GM12878 (cell line): ENCODE measurements at regions not wholly inside any gene's neighbourhood (a gene's known extent, or its start where the extent isn't known, plus 50 kb on each side); places are given as distances from the start of the nearest gene placed in this dataset.

ENCODE experiments used
- ATAC-seq: fragments of 200-7000 bp; cut with Tn5 transposase; 3 replicates; pipeline ENCODE4 v1.9.1; 2020; ENCODE audit warnings: mild to moderate bottlenecking, moderate library complexity
- BruUV-seq: library from RNA; stranded (reverse); fragments of 400-500 nt; replicated peaks from 2 replicates; lab custom pipeline; 2021; lab: Mats Ljungman, UMichigan
- CTCF ChIA-PET: fragments of 300-600 bp; sonication (Branson Sonifier 250); formaldehyde crosslinking; extraction: SDS; loops from one replicate; lab custom pipeline; 2021; ENCODE audit warnings: inconsistent platforms; lab: Yijun Ruan, JAX
- POLR2A ChIA-PET: fragments of 350-600 bp; formaldehyde crosslinking; extraction: SDS; loops from one replicate; lab custom pipeline; 2021; ENCODE audit warnings: inconsistent platforms; lab: Charles Lee
- RAD21 ChIA-PET: fragments of 300-600 bp; sonication (Branson Sonifier 250); formaldehyde crosslinking; loops from one replicate; lab custom pipeline; 2023; ENCODE audit warnings: antibody characterized with exemption; ENCODE audit not compliant: unreplicated experiment; lab: Charles Lee
- SMC1A ChIA-PET: fragments of 300-600 bp; sonication (Branson Sonifier 250); formaldehyde crosslinking; loops from one replicate; lab custom pipeline; 2023; ENCODE audit not compliant: unreplicated experiment, uncharacterized antibody; lab: Charles Lee
- DNase-seq: peaks from one replicate; pipeline ENCODE4 v3.0.0-alpha.2; 2011; ENCODE audit warnings: low read depth, low spot score
- FAIRE-seq: peaks from 3 replicates; lab custom pipeline; 2011; peaks lifted over from hg19 to GRCh38; lab: Jason Lieb, UNC
- H2AFZ ChIP-seq: 2 replicates; pipeline ENCODE4 v1.6.0; 2011; ENCODE audit warnings: low read depth, low read length, control low read depth; ENCODE audit not compliant: control insufficient read depth
- H3K27ac ChIP-seq: 2 replicates; pipeline ENCODE4 v1.5.1; 2011; ENCODE audit warnings: control low read depth; ENCODE audit not compliant: control insufficient read depth, insufficient read depth
- H3K27me3 ChIP-seq, 2 experiments: replicated peaks in 1 of 2; 2 replicates each; pipeline versions ENCODE4 v1.6.0 to v1.6.1; 2011; ENCODE audit warnings: low read length in 1 of 2; ENCODE audit not compliant: control insufficient read depth in 2 of 2, insufficient read depth in 2 of 2
- H3K36me3 ChIP-seq, 2 experiments: 2 replicates each; pipeline ENCODE4 v1.5.1; 2011; ENCODE audit warnings: low read length in 1 of 2; ENCODE audit not compliant: control insufficient read depth in 2 of 2, insufficient read depth in 2 of 2
- H3K4me1 ChIP-seq: 2 replicates; pipeline ENCODE4 v1.6.1; 2011; ENCODE audit warnings: mild to moderate bottlenecking, low read length, moderate library complexity, mixed read lengths; ENCODE audit not compliant: control insufficient read depth, insufficient read depth
- H3K4me2 ChIP-seq: 2 replicates; pipeline ENCODE4 v1.6.0; 2011; ENCODE audit warnings: control low read depth; ENCODE audit not compliant: control insufficient read depth, insufficient read depth
- H3K4me3 ChIP-seq: fragments of 200-600 bp; sonication (generic); 2 replicates; pipeline ENCODE4 v1.5.1; 2016
- H3K79me2 ChIP-seq: 2 replicates; pipeline ENCODE4 v1.6.0; 2011; ENCODE audit warnings: low read length; ENCODE audit not compliant: control insufficient read depth, insufficient read depth
- H3K9ac ChIP-seq: 2 replicates; pipeline ENCODE4 v1.8.0; 2011; ENCODE audit warnings: low read length, control low read depth, mixed read lengths; ENCODE audit not compliant: control insufficient read depth, insufficient read depth
- H3K9me3 ChIP-seq: replicated peaks from 3 replicates; pipeline ENCODE4 v1.5.1; 2011; ENCODE audit warnings: mild to moderate bottlenecking, low read length; ENCODE audit not compliant: control insufficient read depth, insufficient read depth
- H4K20me1 ChIP-seq: 2 replicates; pipeline ENCODE4 v1.6.0; 2011; ENCODE audit not compliant: control insufficient read depth, insufficient read depth
- JUND ChIP-seq: IDR thresholded peaks from 2 replicates; pipeline ENCODE4 v1.6.1; 2012; ENCODE audit warnings: low read depth, mild to moderate bottlenecking, low read length, improper control_type of control experiment, moderate library complexity
- MTA2 ChIP-seq: fragments of 450-650 bp; IDR thresholded peaks from 2 replicates; pipeline ENCODE4 v1.6.1; 2016; ENCODE audit warnings: low read depth, mild to moderate bottlenecking, moderate library complexity
- PKNOX1 ChIP-seq: fragments of 450-650 bp; IDR thresholded peaks from 2 replicates; pipeline ENCODE4 v1.6.1; 2016; ENCODE audit warnings: mild to moderate bottlenecking
- ZBTB33 ChIP-seq: fragments of 450-650 bp; IDR thresholded peaks from 2 replicates; pipeline ENCODE4 v1.6.1; 2017; ENCODE audit warnings: mild to moderate bottlenecking
- WGBS: methylation state at CpG from one replicate; pipeline ENCODE4 v1.1.6; 2016; ENCODE audit warnings: low lambda C conversion rate; ENCODE audit not compliant: insufficient replicate concordance, insufficient coverage; ENCODE audit errors: missing lambda C conversion rate; 5-methylcytosine and 5-hydroxymethylcytosine counted together
- in situ Hi-C: fragments of 300-500 bp; cut with MboI; formaldehyde crosslinking; loops from 9 replicates; pipeline ENCODE4 v1.14.3; 2018; ENCODE audit warnings: mixed read lengths
- intact Hi-C: fragments of 100-400 bp; cut with micrococcal nuclease; formaldehyde crosslinking; loops from one replicate; pipeline ENCODE4 v1.14.2; 2022; ENCODE audit not compliant: unreplicated experiment

DNA sequence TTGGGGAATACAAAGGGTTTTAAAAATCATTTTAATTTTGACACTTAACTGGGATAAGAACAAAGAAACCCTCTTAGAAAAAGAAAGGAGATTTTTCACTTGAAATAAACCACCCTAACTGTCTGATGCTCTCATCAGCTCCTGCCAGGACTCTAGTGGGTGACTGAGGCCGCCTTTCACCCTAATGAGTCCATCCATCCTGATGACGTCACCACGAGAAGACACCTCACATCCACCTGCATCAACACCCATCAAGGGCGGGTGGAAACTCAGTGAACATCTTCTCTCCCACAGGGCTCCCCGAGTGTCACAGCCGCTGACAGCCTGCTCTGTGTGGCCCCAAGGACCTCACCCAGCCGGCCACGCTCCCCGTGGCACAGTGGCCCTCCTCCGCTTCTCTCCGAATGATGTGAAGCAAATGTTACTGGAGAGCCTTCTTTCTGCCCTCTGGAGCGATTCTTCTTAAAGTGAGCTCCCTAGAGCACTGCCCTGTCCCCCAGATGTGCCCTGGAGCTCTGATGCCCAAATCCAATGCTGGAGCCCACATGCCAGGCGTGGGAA is 584.3 kb upstream of the ADAMTS16 start (continued):
- TF ChIP-seq ZBTB33: no peak

- 1% methylated on average over 4 of the region's 4 CpGs for WGBS
- H2AFZ ChIP-seq: no peak overlapping the region
Observed at GRCh38 chr5:4561403-4561802, 578.7 kb upstream of the ADAMTS16 start.

More at GRCh38 chr5:4561403-4561802, 578.7 kb upstream of the ADAMTS16 start:
- H3K9me3 ChIP-seq: no peaks in the 10 kb centered on the region
- CTCF ChIA-PET: no interaction called here
- H3K27me3 ChIP-seq: no peaks in the 10 kb centered on the region
- BruUV-seq: no TSS peak
- no peak overlapping the region for H3K4me2 ChIP-seq
- in situ Hi-C loops: no loop called here
- POLR2A ChIA-PET: no interaction called here
- intact Hi-C loops: no loop called here
- no peak overlapping the region for H3K27ac ChIP-seq
- ATAC-seq (no peak), DNase-seq (no peak), FAIRE-seq (no peak)
- no peak overlapping the region for H3K4me3 ChIP-seq
- no peaks in the 10 kb centered on the region for H4K20me1 ChIP-seq
- no peaks in the 10 kb centered on the region for H3K79me2 ChIP-seq
- SMC1A ChIA-PET: interaction anchor here (0.7 kb wide), 1 partner anchor 29 kb away, joined by 3 read pairs; no protein-coding TSS in a partner anchor
- TF ChIP-seq JUND (no peak), PKNOX1 (no peak), MTA2 (no peak)
- no peak overlapping the region for H3K9ac ChIP-seq
- H3K4me1 ChIP-seq: no peaks in the 10 kb centered on the region
- RAD21 ChIA-PET: no interaction called here
- no peaks in the 10 kb centered on the region for H3K36me3 ChIP-seq
